H9 (cell line): ENCODE measurements at regions not wholly inside any gene's neighbourhood (a gene's known extent, or its start where the extent isn't known, plus 50 kb on each side); places are given as distances from the start of the nearest gene placed in this dataset.

Source experiments
- DNase-seq: peaks from one replicate; pipeline ENCODE4 v3.0.0-alpha.2; 2017
- H2AFZ ChIP-seq: one replicate; pipeline ENCODE4 v1.6.1; 2013; ENCODE audit warnings: mild to moderate bottlenecking, low read length, control low read depth, moderate library complexity
- H2AK5ac ChIP-seq: 2 replicates; pipeline ENCODE4 v1.6.1; 2013; ENCODE audit warnings: low read length, control low read depth, mixed read lengths; ENCODE audit not compliant: insufficient read length
- H2BK120ac ChIP-seq: one replicate; pipeline ENCODE4 v1.6.1; 2013; ENCODE audit warnings: low read depth, mild to moderate bottlenecking, low read length, control low read depth, inconsistent platforms; ENCODE audit not compliant: poor library complexity, severe bottlenecking
- H2BK12ac ChIP-seq: 2 replicates; pipeline ENCODE4 v1.6.1; 2013; ENCODE audit warnings: low read length, control low read depth, mixed read lengths, low read depth; ENCODE audit not compliant: insufficient read length
- H2BK15ac ChIP-seq: 2 replicates; pipeline ENCODE4 v1.6.1; 2013; ENCODE audit warnings: low read depth, low read length, control low read depth
- H2BK20ac ChIP-seq: one replicate; pipeline ENCODE4 v1.6.1; 2013; ENCODE audit warnings: low read depth, mild to moderate bottlenecking, low read length, control low read depth, inconsistent platforms; ENCODE audit not compliant: poor library complexity, severe bottlenecking
- H2BK5ac ChIP-seq: 2 replicates; pipeline ENCODE4 v1.6.1; 2013; ENCODE audit warnings: low read length, control low read depth, mixed read lengths; ENCODE audit not compliant: insufficient read length
- H3K14ac ChIP-seq: 2 replicates; pipeline ENCODE4 v1.6.1; 2013; ENCODE audit warnings: low read length, control low read depth; ENCODE audit not compliant: insufficient read depth
- H3K18ac ChIP-seq: 2 replicates; pipeline ENCODE4 v1.6.1; 2013; ENCODE audit warnings: low read depth, mild to moderate bottlenecking, mixed read lengths, low read length, control low read depth; ENCODE audit not compliant: insufficient read length
- H3K23ac ChIP-seq: 2 replicates; pipeline ENCODE4 v1.6.1; 2013; ENCODE audit warnings: low read length, control low read depth, mixed read lengths, low read depth; ENCODE audit not compliant: insufficient read length
- H3K23me2 ChIP-seq: 2 replicates; pipeline ENCODE4 v1.6.1; 2013; ENCODE audit warnings: low read depth, mild to moderate bottlenecking, mixed read lengths, low read length, control low read depth; ENCODE audit not compliant: insufficient read length, poor library complexity, severe bottlenecking
- H3K27ac ChIP-seq: 2 replicates; pipeline ENCODE4 v1.5.1; 2013; ENCODE audit warnings: low read length, control low read depth, mixed read lengths, low read depth; ENCODE audit not compliant: insufficient read length
- H3K27me3 ChIP-seq: 2 replicates; pipeline ENCODE4 v1.6.1; 2013; ENCODE audit warnings: low read length, control low read depth, inconsistent platforms; ENCODE audit not compliant: insufficient read depth
- H3K4ac ChIP-seq: 2 replicates; pipeline ENCODE4 v1.6.1; 2013; ENCODE audit warnings: low read depth, mild to moderate bottlenecking, control low read depth, inconsistent platforms, low read length, moderate library complexity
- H3K4me1 ChIP-seq: 2 replicates; pipeline ENCODE4 v1.6.1; 2013; ENCODE audit warnings: low read length, control low read depth, inconsistent platforms; ENCODE audit not compliant: insufficient read depth
- H3K4me2 ChIP-seq: 2 replicates; pipeline ENCODE4 v1.6.1; 2013; ENCODE audit warnings: low read length, control low read depth, mixed read lengths; ENCODE audit not compliant: insufficient read length, insufficient read depth
- H3K56ac ChIP-seq: 2 replicates; pipeline ENCODE4 v1.6.1; 2013; ENCODE audit warnings: low read depth, mild to moderate bottlenecking, mixed read lengths, low read length, control low read depth; ENCODE audit not compliant: insufficient read length
- H3K79me1 ChIP-seq: 2 replicates; pipeline ENCODE4 v1.6.1; 2013; ENCODE audit warnings: low read depth, mild to moderate bottlenecking, moderate library complexity, low read length, control low read depth, inconsistent platforms; ENCODE audit not compliant: insufficient read depth, poor library complexity, severe bottlenecking
- H3K79me2 ChIP-seq: 2 replicates; pipeline ENCODE4 v1.6.1; 2013; ENCODE audit warnings: low read length, control low read depth, inconsistent platforms; ENCODE audit not compliant: insufficient read depth
- H3K9ac ChIP-seq: 2 replicates; pipeline ENCODE4 v1.6.1; 2013; ENCODE audit warnings: low read length, control low read depth, mixed read lengths; ENCODE audit not compliant: insufficient read length; ENCODE audit errors: extremely low read depth
- H3K9me3 ChIP-seq: one replicate; pipeline ENCODE4 v1.6.1; 2013; ENCODE audit warnings: low read depth, low read length, inconsistent platforms; ENCODE audit not compliant: control insufficient read depth
- H3T11ph ChIP-seq: one replicate; pipeline ENCODE4 v1.6.1; 2013; ENCODE audit warnings: mild to moderate bottlenecking, low read length, control low read depth, inconsistent platforms
- H4K20me1 ChIP-seq: one replicate; pipeline ENCODE4 v1.6.1; 2013; ENCODE audit not compliant: control insufficient read depth, insufficient read length, insufficient read depth
- H4K5ac ChIP-seq: 2 replicates; pipeline ENCODE4 v1.6.1; 2013; ENCODE audit warnings: low read depth, mild to moderate bottlenecking, mixed read lengths, low read length, control low read depth; ENCODE audit not compliant: insufficient read length
- H4K8ac ChIP-seq: replicated peaks from 2 replicates; pipeline ENCODE4 v1.6.1; 2013; ENCODE audit warnings: low read length, control low read depth, mixed read lengths, low read depth; ENCODE audit not compliant: insufficient read length
- H4K91ac ChIP-seq: 2 replicates; pipeline ENCODE4 v1.6.1; 2013; ENCODE audit warnings: low read depth, mild to moderate bottlenecking, moderate library complexity, mixed read lengths, low read length, control low read depth; ENCODE audit not compliant: insufficient read length
- H3K27ac Mint-ChIP-seq, 3 experiments: 2 replicates in 2 of 3; 3 replicates in 1 of 3; pipeline ENCODE4 v1.8.0; 2020 to 2021; ENCODE audit warnings: mixed read lengths in 3 of 3, mild to moderate bottlenecking in 1 of 3, moderate library complexity in 1 of 3
- H3K27me3 Mint-ChIP-seq: 2 replicates; pipeline ENCODE4 v1.8.0; 2021; ENCODE audit warnings: low read depth, mild to moderate bottlenecking, moderate library complexity, mixed read lengths
- H3K36me3 Mint-ChIP-seq, 3 experiments: 2 replicates in 2 of 3; 3 replicates in 1 of 3; pipeline ENCODE4 v1.8.0; 2020 to 2021; ENCODE audit warnings: low read depth in 3 of 3, mixed read lengths in 3 of 3; ENCODE audit not compliant: insufficient read depth in 1 of 3
- H3K4me1 Mint-ChIP-seq, 2 experiments: 2 replicates each; pipeline ENCODE4 v1.8.0; 2020; ENCODE audit warnings: mixed read lengths in 2 of 2
- H3K4me3 Mint-ChIP-seq, 2 experiments: 2 replicates in 1 of 2; 3 replicates in 1 of 2; pipeline ENCODE4 v1.8.0; 2020 to 2021; ENCODE audit warnings: mild to moderate bottlenecking in 2 of 2, mixed read lengths in 2 of 2, moderate library complexity in 1 of 2
- H3K9me3 Mint-ChIP-seq, 2 experiments: 2 replicates in 1 of 2; 3 replicates in 1 of 2; pipeline ENCODE4 v1.8.0; 2020; ENCODE audit warnings: mild to moderate bottlenecking in 2 of 2, mixed read lengths in 2 of 2, moderate library complexity in 1 of 2
- CTCF ChIP-seq: fragments of 200-600 bp; sonication (generic); conservative IDR thresholded peaks from 3 replicates; pipeline ENCODE4 v1.8.0; 2021; ENCODE audit warnings: antibody characterized with exemption, mild to moderate bottlenecking
- WGBS: extraction: QIAGEN DNeasy Blood & Tissue Kit; methylation state at CpG from one replicate; pipeline ENCODE4 v1.1.7; 2013; ENCODE audit warnings: missing lambda C conversion rate, low lambda C conversion rate, mixed read lengths; ENCODE audit not compliant: insufficient read length; ENCODE audit errors: extremely low coverage; 5-methylcytosine and 5-hydroxymethylcytosine counted together

DNA sequence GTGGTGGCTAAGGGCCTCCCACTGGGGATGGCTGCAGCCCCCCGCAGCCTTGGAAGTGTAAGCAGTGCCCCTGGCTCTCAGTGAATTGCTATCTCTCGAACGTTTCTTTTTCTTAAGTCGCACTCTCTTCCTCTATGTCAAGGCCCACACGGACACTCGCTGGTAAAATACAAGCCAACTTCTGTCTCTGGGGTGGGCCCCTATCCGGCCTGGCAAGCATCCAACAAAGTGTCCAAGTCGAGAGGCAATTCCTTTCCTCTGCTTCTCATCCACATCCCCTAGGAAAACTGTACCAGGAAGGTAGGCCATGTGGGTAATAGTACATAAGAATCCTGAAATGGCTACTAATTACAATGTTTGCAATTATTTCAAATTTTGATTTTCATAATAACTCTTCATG lies 194.9 kb upstream of the MGMT start:
- no peak overlapping the region for H3K4me2 ChIP-seq
- no peak overlapping the region for H2BK5ac ChIP-seq
- H3K4me1 ChIP-seq, result no peaks in the 10 kb centered on the region
- no peak overlapping the region for H2AK5ac ChIP-seq
- no peak overlapping the region for H2BK120ac ChIP-seq
- H3K23me2 ChIP-seq, result no peaks in the 10 kb centered on the region
- DNase-seq, result no peak
- peaks cover 16 to 17% of the 10 kb centered on the region in 2 experiments for H3K4me1 Mint-ChIP-seq
- no peak overlapping the region for H2BK15ac ChIP-seq
- no peak overlapping the region for H3K9ac ChIP-seq
- H3K9me3 Mint-ChIP-seq, result no peaks in the 10 kb centered on the region
- H3K36me3 Mint-ChIP-seq, result no peaks in the 10 kb centered on the region
- H3K18ac ChIP-seq, result no peak overlapping the region
- peaks cover 2% of the 10 kb centered on the region for H3K27me3 Mint-ChIP-seq
- H3K56ac ChIP-seq, result no peak overlapping the region
- no peaks in the 10 kb centered on the region for H3K9me3 ChIP-seq
- H3K27me3 ChIP-seq, result no peaks in the 10 kb centered on the region
- H3K27ac ChIP-seq, result no peak overlapping the region
- no peak for TF ChIP-seq CTCF
- no peaks in the 10 kb centered on the region for H3K79me1 ChIP-seq
- H3K79me2 ChIP-seq, result no peaks in the 10 kb centered on the region
- no peak overlapping the region for H3K23ac ChIP-seq
- H3T11ph ChIP-seq, result no peak overlapping the region
- H4K91ac ChIP-seq, result no peak overlapping the region
- no peak overlapping the region for H4K5ac ChIP-seq
- no peak overlapping the region for H2BK20ac ChIP-seq
- H4K8ac ChIP-seq, result no peak overlapping the region
- H3K4ac ChIP-seq, result no peak overlapping the region
- H2AFZ ChIP-seq, result no peak overlapping the region
- no peak overlapping the region for H3K14ac ChIP-seq
- H2BK12ac ChIP-seq, result no peak overlapping the region
- H3K4me3 Mint-ChIP-seq, result no peak overlapping the region
- peak overlapping the region in 1 of 3 experiments; percentile 19; a peak in 1 of 7 replicates for H3K27ac Mint-ChIP-seq
- WGBS, result no CpG with 5 or more reads among the region's 8 CpGs
- no peaks in the 10 kb centered on the region for H4K20me1 ChIP-seq
